Mesothelial cell of epicardium (in vitro differentiated cells): ENCODE measurements at regions not wholly inside any gene's neighbourhood (a gene's known extent, or its start where the extent isn't known, plus 50 kb on each side); places are given as distances from the start of the nearest gene placed in this dataset.

Experiments used
- DNase-seq, 2 experiments: peaks; one replicate each; pipeline ENCODE4 v3.0.0; 2021; ENCODE audit warnings: low spot score in 2 of 2; ENCODE audit not compliant: unreplicated experiment in 2 of 2
- H3K27ac Mint-ChIP-seq: 2 replicates; pipeline ENCODE4 v1.8.0; 2021; ENCODE audit warnings: mixed read lengths
- H3K27me3 Mint-ChIP-seq: 2 replicates; pipeline ENCODE4 v1.8.0; 2021; ENCODE audit warnings: low read depth, mixed read lengths
- H3K36me3 Mint-ChIP-seq: 2 replicates; pipeline ENCODE4 v1.8.0; 2021; ENCODE audit warnings: mixed read lengths
- H3K4me1 Mint-ChIP-seq: 2 replicates; pipeline ENCODE4 v1.8.0; 2021; ENCODE audit warnings: mixed read lengths
- H3K4me3 Mint-ChIP-seq: 2 replicates; pipeline ENCODE4 v1.8.0; 2021; ENCODE audit warnings: mild to moderate bottlenecking, moderate library complexity, mixed read lengths
- H3K9me3 Mint-ChIP-seq: 2 replicates; pipeline ENCODE4 v1.8.0; 2021; ENCODE audit warnings: mixed read lengths
- CTCF ChIP-seq: fragments of 200-600 bp; sonication (generic); IDR thresholded peaks from one replicate; pipeline ENCODE4 v1.5.0; 2021; ENCODE audit warnings: antibody characterized with exemption; ENCODE audit not compliant: unreplicated experiment

GRCh38 chr2:167381349-167381748, 493.1 kb downstream of the XIRP2 start:
- no peak overlapping the region for H3K4me3 Mint-ChIP-seq
- no peak for TF ChIP-seq CTCF
- H3K9me3 Mint-ChIP-seq = peaks cover 14% of the 10 kb centered on the region
- no peak for DNase-seq
- H3K27me3 Mint-ChIP-seq = no peaks in the 10 kb centered on the region
- no peaks in the 10 kb centered on the region for H3K36me3 Mint-ChIP-seq
- no peaks in the 10 kb centered on the region for H3K4me1 Mint-ChIP-seq
- no peak overlapping the region for H3K27ac Mint-ChIP-seq

- no peak for DNase-seq
- Mint-ChIP-seq H3K27ac (no peak overlapping the region), H3K4me3 (no peak overlapping the region), H3K27me3 (no peaks in the 10 kb centered on the region), H3K4me1 (no peaks in the 10 kb centered on the region), H3K36me3 (no peaks in the 10 kb centered on the region), H3K9me3 (peaks cover 14% of the 10 kb centered on the region)
- TF ChIP-seq CTCF = no peak
These were observed 492.3 kb downstream of the XIRP2 start for GRCh38 chr2:167380555-167380954.

GRCh38 chr2:167380094-167380493, 491.8 kb downstream of the XIRP2 start:
- Mint-ChIP-seq H3K27me3 (no peaks in the 10 kb centered on the region), H3K27ac (no peak overlapping the region), H3K36me3 (no peaks in the 10 kb centered on the region), H3K4me1 (no peaks in the 10 kb centered on the region), H3K9me3 (peaks cover 14% of the 10 kb centered on the region), H3K4me3 (no peak overlapping the region)
- TF ChIP-seq CTCF = no peak
- DNase-seq = no peak

GRCh38 chr2:167369083-167369482, 480.8 kb downstream of the XIRP2 start:
- DNase-seq = no peak
- no peak for TF ChIP-seq CTCF
- peaks cover 8% of the 10 kb centered on the region for H3K9me3 Mint-ChIP-seq
- H3K27ac Mint-ChIP-seq = no peak overlapping the region
- no peaks in the 10 kb centered on the region for H3K36me3 Mint-ChIP-seq
- no peak overlapping the region for H3K4me3 Mint-ChIP-seq
- no peaks in the 10 kb centered on the region for H3K4me1 Mint-ChIP-seq
- no peaks in the 10 kb centered on the region for H3K27me3 Mint-ChIP-seq

GRCh38 chr2:167368371-167368770, 480.1 kb downstream of the XIRP2 start:
- Mint-ChIP-seq H3K4me3 (no peak overlapping the region), H3K4me1 (no peaks in the 10 kb centered on the region), H3K36me3 (no peaks in the 10 kb centered on the region), H3K9me3 (peaks cover 4% of the 10 kb centered on the region), H3K27ac (no peak overlapping the region), H3K27me3 (no peaks in the 10 kb centered on the region)
- no peak for DNase-seq
- TF ChIP-seq CTCF = no peak

GRCh38 chr2:167365216-167365615, 476.9 kb downstream of the XIRP2 start:
- Mint-ChIP-seq H3K27me3 (no peaks in the 10 kb centered on the region), H3K4me1 (no peaks in the 10 kb centered on the region), H3K27ac (no peak overlapping the region), H3K36me3 (no peaks in the 10 kb centered on the region), H3K4me3 (no peak overlapping the region), H3K9me3 (no peaks in the 10 kb centered on the region)
- TF ChIP-seq CTCF = no peak
- no peak for DNase-seq
